ENCODE measurements at regions not wholly inside any gene's neighbourhood (a gene's known extent, or its start where the extent isn't known, plus 50 kb on each side); places are given as distances from the start of the nearest gene placed in this dataset.

- TF ChIP-seq, protein P1, sequence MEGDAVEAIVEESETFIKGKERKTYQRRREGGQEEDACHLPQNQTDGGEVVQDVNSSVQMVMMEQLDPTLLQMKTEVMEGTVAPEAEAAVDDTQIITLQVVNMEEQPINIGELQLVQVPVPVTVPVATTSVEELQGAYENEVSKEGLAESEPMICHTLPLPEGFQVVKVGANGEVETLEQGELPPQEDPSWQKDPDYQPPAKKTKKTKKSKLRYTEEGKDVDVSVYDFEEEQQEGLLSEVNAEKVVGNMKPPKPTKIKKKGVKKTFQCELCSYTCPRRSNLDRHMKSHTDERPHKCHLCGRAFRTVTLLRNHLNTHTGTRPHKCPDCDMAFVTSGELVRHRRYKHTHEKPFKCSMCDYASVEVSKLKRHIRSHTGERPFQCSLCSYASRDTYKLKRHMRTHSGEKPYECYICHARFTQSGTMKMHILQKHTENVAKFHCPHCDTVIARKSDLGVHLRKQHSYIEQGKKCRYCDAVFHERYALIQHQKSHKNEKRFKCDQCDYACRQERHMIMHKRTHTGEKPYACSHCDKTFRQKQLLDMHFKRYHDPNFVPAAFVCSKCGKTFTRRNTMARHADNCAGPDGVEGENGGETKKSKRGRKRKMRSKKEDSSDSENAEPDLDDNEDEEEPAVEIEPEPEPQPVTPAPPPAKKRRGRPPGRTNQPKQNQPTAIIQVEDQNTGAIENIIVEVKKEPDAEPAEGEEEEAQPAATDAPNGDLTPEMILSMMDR (IDR thresholded peaks at IDR 0.05) = no peak
- TF ChIP-seq ZFX (IDR thresholded peaks at IDR 0.05; ENCODE audit: borderline replicate concordance) = no peak
Observed at GRCh38 chr2:131588152-131588873, 60.6 kb downstream of the CCDC74A start.
